GM19193 (cell line): ENCODE measurements at regions not wholly inside any gene's neighbourhood (a gene's known extent, or its start where the extent isn't known, plus 50 kb on each side); places are given as distances from the start of the nearest gene placed in this dataset.

Experiments used
- POLR2A ChIP-seq: IDR thresholded peaks from 4 replicates; pipeline ENCODE4 v1.6.1; 2011; ENCODE audit not compliant: insufficient read depth, insufficient read length; ENCODE audit errors: extremely low read depth

DNA sequence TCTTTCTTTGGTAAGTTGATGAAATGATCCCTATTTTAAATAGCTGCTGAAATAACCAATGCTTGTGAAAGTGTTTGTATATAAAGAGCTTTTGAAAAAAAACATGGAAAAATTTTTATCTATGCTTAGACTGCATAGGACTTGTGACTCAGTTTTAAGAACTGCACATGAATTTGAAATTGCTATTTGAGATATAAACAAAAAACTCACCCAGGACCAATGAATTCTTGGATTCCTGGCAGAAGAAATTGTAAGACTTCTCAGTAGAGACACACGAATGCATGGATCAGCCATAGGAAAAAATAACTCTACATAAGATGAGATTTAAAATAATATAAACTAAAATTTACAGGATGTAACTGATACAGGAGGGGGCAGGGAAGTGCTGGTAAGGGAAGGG lies 278.8 kb upstream of the SORCS1 start:
- no peak for TF ChIP-seq POLR2A

DNA sequence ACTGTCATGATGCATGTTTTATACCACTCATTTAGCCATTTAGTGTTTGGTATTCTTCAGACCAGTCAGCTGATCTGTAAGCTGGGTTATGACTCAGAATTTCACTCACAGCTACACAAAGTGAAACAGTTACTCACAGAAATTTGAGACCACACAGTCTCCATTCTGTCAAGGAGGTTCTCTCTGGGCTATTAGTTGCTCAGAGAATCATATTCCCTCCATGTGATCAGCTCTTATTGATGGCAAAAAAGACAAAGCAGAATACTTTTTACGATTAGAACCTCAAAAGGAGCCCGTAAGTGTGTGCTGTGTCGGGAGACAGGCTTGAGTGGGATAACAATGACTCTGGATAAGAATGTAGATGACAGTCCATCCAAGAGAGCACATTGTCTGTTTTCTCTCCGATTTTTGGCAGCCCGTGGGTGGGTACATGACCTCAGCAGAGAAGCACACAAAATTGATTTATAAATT lies 277.6 kb upstream of the SORCS1 start:
- no peak for TF ChIP-seq POLR2A

- no peak for TF ChIP-seq POLR2A
These were observed 276.2 kb upstream of the SORCS1 start for GRCh38 chr10:107440741-107441140.

- TF ChIP-seq POLR2A = no peak
These were observed 273.4 kb upstream of the SORCS1 start for GRCh38 chr10:107437921-107438320.

DNA sequence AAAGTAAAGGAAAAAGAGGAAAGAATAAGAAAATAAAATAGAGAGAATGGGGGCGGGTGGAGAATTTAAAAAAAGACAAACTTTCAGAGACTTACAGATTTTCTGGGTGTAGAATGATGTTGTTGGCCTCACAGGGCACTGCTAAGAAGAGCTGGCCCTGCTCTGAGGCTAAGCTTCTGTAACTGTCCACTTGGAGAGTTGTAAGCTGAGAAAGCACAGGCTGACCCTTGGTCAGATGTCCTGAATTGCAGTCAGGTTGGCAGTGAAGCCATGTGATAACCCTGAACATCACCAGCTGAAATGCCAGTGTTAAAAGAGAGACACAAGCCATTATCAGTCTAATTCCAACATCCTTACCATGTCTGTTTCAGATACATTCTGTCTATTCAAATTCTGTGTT lies 272.1 kb upstream of the SORCS1 start:
- no peak for TF ChIP-seq POLR2A

- TF ChIP-seq POLR2A = no peak
These were observed 270.3 kb upstream of the SORCS1 start for GRCh38 chr10:107434854-107435253.

DNA sequence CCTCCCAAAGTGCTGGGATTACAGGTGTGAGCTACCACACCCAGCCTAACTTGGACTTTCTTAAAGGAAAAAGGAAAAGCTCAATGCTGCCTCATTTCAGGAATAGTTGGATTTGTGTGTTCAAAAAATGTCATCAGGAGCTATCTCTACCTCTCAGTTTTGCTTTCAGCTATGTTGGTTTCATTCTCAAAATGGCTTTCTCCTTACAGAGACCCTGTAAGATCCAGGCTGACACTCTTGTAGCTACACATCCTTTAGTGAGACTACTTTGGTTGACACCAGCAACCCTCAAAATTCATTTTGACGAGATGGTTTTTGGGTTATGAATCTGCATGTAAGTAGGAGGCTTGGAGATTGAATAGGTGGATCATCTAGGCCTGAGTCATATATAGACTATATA lies 269.7 kb upstream of the SORCS1 start:
- no peak for TF ChIP-seq POLR2A

DNA sequence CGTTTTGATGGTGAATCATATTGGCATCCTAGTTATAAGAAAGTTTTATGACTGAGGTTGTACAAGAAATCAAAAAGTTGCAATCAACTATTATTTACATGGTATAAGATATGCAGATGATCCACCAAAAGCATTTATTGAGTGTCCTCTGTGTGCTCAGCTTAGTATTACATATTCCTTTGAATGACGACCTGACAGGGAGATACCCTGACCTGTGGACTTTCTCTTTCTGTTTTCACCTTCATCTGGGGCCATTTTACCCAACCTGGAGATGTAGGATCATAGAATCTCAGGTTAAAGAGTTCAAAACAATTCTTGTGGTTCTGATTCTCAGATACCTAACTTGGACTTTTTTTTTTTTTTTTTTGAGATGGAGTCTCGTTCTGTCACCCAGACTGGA lies 269.1 kb upstream of the SORCS1 start:
- no peak for TF ChIP-seq POLR2A

- no peak for TF ChIP-seq POLR2A
These were observed 265.9 kb upstream of the SORCS1 start for GRCh38 chr10:107430446-107430845.

DNA sequence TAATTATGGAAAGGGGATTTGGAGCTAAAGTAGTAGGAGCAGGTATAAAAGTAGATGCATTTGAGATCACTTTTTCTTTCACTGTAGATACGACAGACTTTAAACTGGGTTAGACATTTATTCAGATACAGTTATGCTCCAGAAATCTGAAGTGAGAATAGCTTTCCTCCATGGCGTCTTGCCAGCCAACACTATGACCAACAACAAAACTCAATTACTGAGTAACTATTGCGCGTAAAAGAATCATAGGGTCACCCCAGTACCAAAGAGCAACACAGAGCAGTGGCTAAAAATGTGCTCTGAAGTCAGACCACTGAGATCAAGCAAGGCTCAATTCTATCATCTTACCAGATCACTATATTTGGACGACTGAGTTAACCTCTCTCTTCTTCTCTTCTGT lies 262.5 kb upstream of the SORCS1 start:
- TF ChIP-seq POLR2A = no peak

DNA sequence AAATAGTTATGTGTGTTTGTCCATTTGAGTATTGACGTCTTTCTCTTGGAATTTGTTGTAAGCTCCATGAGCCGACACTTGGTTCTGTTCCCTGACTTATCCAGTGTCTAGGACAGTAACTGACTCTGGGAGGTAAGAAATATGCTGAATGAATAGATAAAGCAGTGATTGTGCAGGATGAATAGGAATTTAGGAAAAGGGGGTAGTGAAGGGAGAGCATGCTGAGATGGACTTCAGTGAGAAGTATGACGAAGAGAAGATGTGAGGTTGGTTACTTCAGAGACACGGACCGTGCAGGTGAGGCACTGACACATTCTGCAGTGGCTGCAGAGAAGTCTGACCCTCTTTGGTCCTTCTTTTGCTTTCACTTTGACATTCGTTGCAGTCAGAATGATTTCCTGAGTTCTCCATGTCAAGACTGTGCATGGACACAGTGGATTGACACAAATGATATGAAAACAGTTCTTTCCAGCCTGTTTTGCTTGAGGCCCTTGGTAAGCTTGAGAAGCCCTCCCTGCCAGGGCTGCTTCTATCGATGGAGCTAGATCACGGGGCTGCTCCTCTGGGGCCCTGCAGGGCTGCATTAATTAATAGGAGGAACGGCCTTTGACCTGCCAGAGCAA lies 261.5 kb upstream of the SORCS1 start:
- TF ChIP-seq POLR2A = no peak

- TF ChIP-seq POLR2A = no peak
These were observed 260.1 kb upstream of the SORCS1 start for GRCh38 chr10:107424628-107425027.

DNA sequence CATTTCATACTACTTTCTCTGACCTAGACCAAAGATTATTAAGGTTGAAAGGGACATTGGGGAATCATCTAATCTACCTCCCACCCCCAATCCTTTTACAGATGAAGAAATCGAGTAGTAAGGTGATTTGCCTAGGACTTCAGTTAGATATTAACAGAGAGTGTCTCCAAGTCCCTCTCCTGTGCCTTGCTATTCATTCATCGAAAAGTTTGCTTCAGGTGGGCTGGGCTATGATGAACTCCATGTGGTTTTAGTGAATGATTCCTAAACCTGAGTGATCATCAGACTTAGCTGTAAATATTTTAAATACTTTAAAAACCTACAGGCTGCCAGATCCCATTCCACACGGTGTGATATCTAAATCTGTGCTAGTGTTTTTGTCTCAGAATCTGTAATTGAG lies 259.4 kb upstream of the SORCS1 start:
- no peak for TF ChIP-seq POLR2A

DNA sequence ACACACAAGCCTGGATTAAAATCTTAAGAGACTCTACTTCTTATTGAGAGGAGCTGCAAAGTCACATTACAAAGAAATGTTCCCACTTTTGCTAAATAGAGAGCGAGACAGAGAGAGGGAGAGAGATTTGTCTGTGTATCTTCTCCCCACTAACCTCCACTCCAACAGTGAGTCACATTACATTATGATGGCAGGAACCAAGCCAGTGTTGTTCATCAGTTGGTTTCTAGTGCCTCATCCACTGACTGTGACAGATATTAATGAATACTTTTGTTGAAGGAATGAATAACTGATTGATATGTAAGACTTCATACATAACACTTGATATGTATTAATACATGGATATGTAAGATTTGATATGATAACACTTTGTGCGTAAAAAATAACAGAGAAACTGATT lies 258.2 kb upstream of the SORCS1 start:
- no peak for TF ChIP-seq POLR2A

GRCh38 chr10:107420196-107420595 lies 255.7 kb upstream of the SORCS1 start:
- TF ChIP-seq POLR2A = no peak

- TF ChIP-seq POLR2A = no peak
These were observed 253.7 kb upstream of the SORCS1 start for GRCh38 chr10:107418085-107418806.
